Neural crest cell (in vitro differentiated cells): ENCODE measurements at regions not wholly inside any gene's neighbourhood (a gene's known extent, or its start where the extent isn't known, plus 50 kb on each side); places are given as distances from the start of the nearest gene placed in this dataset.

Source experiments
- DNase-seq: peaks from one replicate; pipeline ENCODE4 v3.0.0; 2021; ENCODE audit warnings: low read depth, mixed read lengths, low spot score
- H3K27ac Mint-ChIP-seq: one replicate; pipeline ENCODE4 v1.8.0; 2021; ENCODE audit warnings: mild to moderate bottlenecking, mixed read lengths; ENCODE audit not compliant: unreplicated experiment
- H3K27me3 Mint-ChIP-seq: 2 replicates; pipeline ENCODE4 v1.8.0; 2021; ENCODE audit warnings: low read depth, mild to moderate bottlenecking, mixed read lengths
- H3K36me3 Mint-ChIP-seq: 2 replicates; pipeline ENCODE4 v1.8.0; 2021; ENCODE audit warnings: low read depth, mild to moderate bottlenecking, mixed read lengths
- H3K4me1 Mint-ChIP-seq: 2 replicates; pipeline ENCODE4 v1.8.0; 2021; ENCODE audit warnings: mixed read lengths
- H3K4me3 Mint-ChIP-seq: one replicate; pipeline ENCODE4 v1.8.0; 2021; ENCODE audit warnings: mild to moderate bottlenecking, mixed read lengths
- H3K9me3 Mint-ChIP-seq: 2 replicates; pipeline ENCODE4 v1.8.0; 2021; ENCODE audit warnings: mixed read lengths
- CTCF ChIP-seq: fragments of 200-600 bp; sonication (generic); conservative IDR thresholded peaks from 2 replicates; pipeline ENCODE4 v1.5.0; 2021; ENCODE audit warnings: antibody characterized with exemption, mild to moderate bottlenecking

GRCh38 chr15:85929786-85930185 lies 135.1 kb upstream of the KLHL25 start:
- H3K4me3 Mint-ChIP-seq, result no peak overlapping the region
- no peak for TF ChIP-seq CTCF
- no peak overlapping the region for H3K27ac Mint-ChIP-seq
- H3K4me1 Mint-ChIP-seq, result no peaks in the 10 kb centered on the region
- no peak for DNase-seq
- no peaks in the 10 kb centered on the region for H3K9me3 Mint-ChIP-seq
- H3K27me3 Mint-ChIP-seq, result peaks cover 2% of the 10 kb centered on the region
- H3K36me3 Mint-ChIP-seq, result no peaks in the 10 kb centered on the region

DNA sequence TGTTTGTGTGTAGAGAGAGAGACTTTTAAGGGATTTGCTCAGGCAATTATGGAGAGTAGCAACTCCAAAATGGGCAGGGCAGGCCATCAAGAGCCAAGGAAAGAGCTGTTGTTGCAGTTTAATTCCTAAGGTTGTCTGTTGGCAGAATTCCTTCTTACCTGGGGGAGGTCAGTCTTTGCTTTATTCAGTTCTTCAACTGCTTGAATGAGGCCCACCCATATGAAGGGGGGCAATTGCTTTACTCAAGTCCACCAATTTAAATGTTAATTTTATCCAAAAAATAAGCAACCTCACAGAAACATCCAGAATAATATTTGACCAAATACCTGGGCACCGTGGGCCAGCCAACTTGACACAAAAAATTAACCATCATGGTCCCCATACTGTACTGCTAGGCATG lies 137.7 kb upstream of the KLHL25 start:
- Mint-ChIP-seq H3K27ac (no peak overlapping the region), H3K4me1 (no peaks in the 10 kb centered on the region), H3K4me3 (no peak overlapping the region), H3K9me3 (peaks cover 2% of the 10 kb centered on the region), H3K36me3 (no peaks in the 10 kb centered on the region), H3K27me3 (peaks cover 2% of the 10 kb centered on the region)
- DNase-seq, result no peak
- no peak for TF ChIP-seq CTCF

GRCh38 chr15:85934691-85935090 lies 140.0 kb upstream of the KLHL25 start:
- Mint-ChIP-seq H3K9me3 (peaks cover 4% of the 10 kb centered on the region), H3K27ac (no peak overlapping the region), H3K36me3 (no peaks in the 10 kb centered on the region), H3K27me3 (peaks cover 2% of the 10 kb centered on the region), H3K4me1 (no peaks in the 10 kb centered on the region), H3K4me3 (no peak overlapping the region)
- no peak for TF ChIP-seq CTCF
- DNase-seq, result no peak

GRCh38 chr15:85935182-85935581 lies 140.5 kb upstream of the KLHL25 start:
- Mint-ChIP-seq H3K36me3 (no peaks in the 10 kb centered on the region), H3K9me3 (peaks cover 4% of the 10 kb centered on the region), H3K27ac (no peak overlapping the region), H3K4me3 (no peak overlapping the region), H3K4me1 (no peaks in the 10 kb centered on the region), H3K27me3 (peaks cover 2% of the 10 kb centered on the region)
- no peak for TF ChIP-seq CTCF
- DNase-seq, result no peak

- Mint-ChIP-seq H3K36me3 (no peaks in the 10 kb centered on the region), H3K4me1 (no peaks in the 10 kb centered on the region), H3K4me3 (no peak overlapping the region), H3K27me3 (peaks cover 2% of the 10 kb centered on the region), H3K9me3 (peaks cover 4% of the 10 kb centered on the region), H3K27ac (no peak overlapping the region)
- no peak for DNase-seq
- TF ChIP-seq CTCF, result no peak
Measured at GRCh38 chr15:85937661-85938060, 142.0 kb upstream of the AGBL1 start.
